Progenitor cell of endocrine pancreas (in vitro differentiated cells): ENCODE measurements at regions not wholly inside any gene's neighbourhood (a gene's known extent, or its start where the extent isn't known, plus 50 kb on each side); places are given as distances from the start of the nearest gene placed in this dataset.
"Not testable (repeated sequence)": the region's sequence is repeated elsewhere in the genome, so short reads cannot be mapped to it uniquely, and the experiment has no call there.

Experiments
- DNase-seq: peaks from one replicate; pipeline ENCODE4 v3.0.0; 2021; ENCODE audit warnings: low spot score; ENCODE audit not compliant: unreplicated experiment
- H3K27ac Mint-ChIP-seq: 2 replicates; pipeline ENCODE4 v1.8.0; 2021; ENCODE audit warnings: mild to moderate bottlenecking, moderate library complexity, mixed read lengths
- H3K27me3 Mint-ChIP-seq: 2 replicates; pipeline ENCODE4 v1.8.0; 2021; ENCODE audit warnings: mixed read lengths
- H3K36me3 Mint-ChIP-seq: 2 replicates; pipeline ENCODE4 v1.8.0; 2022; ENCODE audit warnings: mixed read lengths; ENCODE audit not compliant: insufficient read depth
- H3K4me1 Mint-ChIP-seq: 2 replicates; pipeline ENCODE4 v1.8.0; 2021; ENCODE audit warnings: low read depth, mixed read lengths
- H3K4me3 Mint-ChIP-seq: 2 replicates; pipeline ENCODE4 v1.8.0; 2021; ENCODE audit warnings: low read depth, mild to moderate bottlenecking, moderate library complexity, mixed read lengths
- H3K9me3 Mint-ChIP-seq: 2 replicates; pipeline ENCODE4 v1.8.0; 2021; ENCODE audit warnings: low read depth, mixed read lengths
- TF ChIP-seq, protein P1 (sequence below): fragments of 200-600 bp; sonication (generic); IDR thresholded peaks from one replicate; pipeline ENCODE4 v1.5.0; 2021; ENCODE audit warnings: antibody characterized with exemption, mild to moderate bottlenecking; ENCODE audit not compliant: unreplicated experiment

DNA sequence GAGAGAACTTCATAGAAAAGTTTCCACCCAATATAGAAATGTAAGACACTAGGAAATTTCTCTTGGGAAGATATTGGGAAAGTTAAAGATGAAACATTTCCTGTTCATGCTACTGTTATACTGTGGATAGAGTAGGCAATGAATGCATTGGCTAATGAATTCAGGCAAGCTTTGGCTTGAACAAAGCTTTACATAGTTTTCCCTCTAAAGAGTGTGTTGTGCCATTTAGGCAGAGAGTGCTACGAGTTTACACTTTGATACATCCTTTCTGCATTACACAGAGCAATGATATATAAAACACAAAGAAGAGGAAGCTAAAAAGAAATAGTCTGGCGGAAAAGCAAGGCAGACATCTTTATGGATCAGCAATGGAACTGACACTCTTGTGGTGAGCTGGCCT lies 125.9 kb upstream of the SHH start:
- peaks cover 4% of the 10 kb centered on the region for H3K36me3 Mint-ChIP-seq
- H3K4me1 Mint-ChIP-seq: no peaks in the 10 kb centered on the region
- DNase-seq: no peak
- H3K27me3 Mint-ChIP-seq: peaks cover 56% of the 10 kb centered on the region
- H3K27ac Mint-ChIP-seq: no peak overlapping the region
- H3K4me3 Mint-ChIP-seq: no peak overlapping the region
- peaks cover 20% of the 10 kb centered on the region for H3K9me3 Mint-ChIP-seq
- TF ChIP-seq, protein P1, sequence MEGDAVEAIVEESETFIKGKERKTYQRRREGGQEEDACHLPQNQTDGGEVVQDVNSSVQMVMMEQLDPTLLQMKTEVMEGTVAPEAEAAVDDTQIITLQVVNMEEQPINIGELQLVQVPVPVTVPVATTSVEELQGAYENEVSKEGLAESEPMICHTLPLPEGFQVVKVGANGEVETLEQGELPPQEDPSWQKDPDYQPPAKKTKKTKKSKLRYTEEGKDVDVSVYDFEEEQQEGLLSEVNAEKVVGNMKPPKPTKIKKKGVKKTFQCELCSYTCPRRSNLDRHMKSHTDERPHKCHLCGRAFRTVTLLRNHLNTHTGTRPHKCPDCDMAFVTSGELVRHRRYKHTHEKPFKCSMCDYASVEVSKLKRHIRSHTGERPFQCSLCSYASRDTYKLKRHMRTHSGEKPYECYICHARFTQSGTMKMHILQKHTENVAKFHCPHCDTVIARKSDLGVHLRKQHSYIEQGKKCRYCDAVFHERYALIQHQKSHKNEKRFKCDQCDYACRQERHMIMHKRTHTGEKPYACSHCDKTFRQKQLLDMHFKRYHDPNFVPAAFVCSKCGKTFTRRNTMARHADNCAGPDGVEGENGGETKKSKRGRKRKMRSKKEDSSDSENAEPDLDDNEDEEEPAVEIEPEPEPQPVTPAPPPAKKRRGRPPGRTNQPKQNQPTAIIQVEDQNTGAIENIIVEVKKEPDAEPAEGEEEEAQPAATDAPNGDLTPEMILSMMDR: no peak

DNA sequence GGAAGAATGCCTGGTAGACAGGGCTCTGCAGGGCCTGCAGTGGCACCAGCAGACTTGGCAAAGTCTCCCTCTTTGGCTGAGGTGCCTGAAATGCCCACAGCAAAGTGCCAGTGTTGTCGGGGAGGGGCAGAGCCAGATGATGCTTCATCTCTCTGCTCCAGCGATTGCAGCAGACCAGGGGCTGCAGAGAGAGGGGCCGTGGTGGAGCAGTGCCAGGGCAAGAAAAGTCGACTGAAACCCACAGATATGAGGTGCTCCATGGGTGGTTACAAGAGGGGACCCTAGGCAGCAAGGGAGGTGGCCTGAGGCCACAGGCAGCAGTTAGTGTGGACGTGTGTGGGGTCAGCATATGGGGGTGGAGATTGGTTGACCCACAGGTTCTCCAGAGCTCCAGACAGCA lies 123.5 kb upstream of the SHH start:
- Mint-ChIP-seq H3K4me3 (no peak overlapping the region), H3K4me1 (no peaks in the 10 kb centered on the region), H3K36me3 (peaks cover 4% of the 10 kb centered on the region), H3K27ac (no peak overlapping the region), H3K27me3 (peaks cover 44% of the 10 kb centered on the region), H3K9me3 (peaks cover 20% of the 10 kb centered on the region)
- no peak for DNase-seq
- TF ChIP-seq, protein P1: no peak

DNA sequence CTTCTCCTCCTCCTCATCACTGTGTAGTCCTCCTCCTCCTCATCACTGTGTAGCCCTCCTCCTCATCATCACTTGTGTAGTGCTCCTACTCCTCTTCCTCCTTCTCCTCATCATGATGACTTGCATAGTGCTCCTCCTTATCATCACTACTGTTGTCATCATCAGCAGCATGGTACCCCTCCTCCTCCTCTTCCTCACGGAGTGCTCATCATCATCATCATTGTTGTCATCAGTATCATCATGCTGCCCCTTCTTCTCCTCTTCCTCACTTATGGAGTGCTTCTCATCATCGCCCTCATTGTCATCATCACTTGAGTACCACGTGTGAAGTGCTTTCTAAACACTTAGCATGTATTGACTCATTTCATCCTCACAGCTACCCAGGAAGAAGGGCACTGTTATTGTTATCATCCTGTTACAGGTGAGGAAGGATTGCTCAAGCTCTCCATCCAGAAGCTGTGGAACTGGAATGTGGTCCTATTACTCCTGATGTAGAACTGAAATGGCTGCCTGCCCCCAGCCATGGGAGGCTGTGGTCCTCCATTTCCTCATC lies 122.8 kb upstream of the SHH start:
- peaks cover 16% of the 10 kb centered on the region for H3K9me3 Mint-ChIP-seq
- DNase-seq: no peak
- TF ChIP-seq, protein P1: no peak
- peaks cover under 1% of the 10 kb centered on the region for H3K36me3 Mint-ChIP-seq
- peak overlapping the region; percentile 1 for H3K27ac Mint-ChIP-seq
- H3K27me3 Mint-ChIP-seq: peaks cover 42% of the 10 kb centered on the region
- no peak overlapping the region for H3K4me3 Mint-ChIP-seq
- no peaks in the 10 kb centered on the region for H3K4me1 Mint-ChIP-seq

DNA sequence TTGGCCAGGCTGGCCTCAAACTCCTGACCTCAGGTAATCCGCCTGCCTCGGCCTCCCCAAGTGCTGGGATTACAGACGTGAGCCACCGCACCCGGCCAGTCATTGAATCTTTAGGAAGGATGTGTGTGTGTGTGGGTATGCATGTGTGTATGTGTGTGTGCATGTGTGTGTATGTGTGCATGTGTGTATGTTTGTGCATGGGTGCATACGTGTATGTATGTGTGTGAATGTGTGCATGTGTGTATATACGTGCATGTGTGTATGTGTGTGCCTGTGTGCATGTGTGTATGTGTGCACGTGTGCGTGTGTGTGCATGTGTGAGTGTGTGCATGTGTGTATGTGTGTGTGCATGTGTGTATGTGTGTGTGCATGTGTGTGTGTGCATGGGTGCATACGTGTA lies 120.1 kb upstream of the SHH start:
- not testable (repeated sequence) for H3K4me3 Mint-ChIP-seq, H3K36me3 Mint-ChIP-seq, H3K4me1 Mint-ChIP-seq, H3K9me3 Mint-ChIP-seq, H3K27ac Mint-ChIP-seq, DNase-seq
- peaks cover 56% of the 10 kb centered on the region for H3K27me3 Mint-ChIP-seq

GRCh38 chr7:155931396-155932085 lies 119.3 kb upstream of the SHH start:
- Mint-ChIP-seq H3K36me3 (peaks cover 1% of the 10 kb centered on the region), H3K4me3 (no peak overlapping the region), H3K4me1 (peaks cover 4% of the 10 kb centered on the region), H3K9me3 (no peaks in the 10 kb centered on the region), H3K27ac (no peak overlapping the region), H3K27me3 (peaks cover 48% of the 10 kb centered on the region)
- DNase-seq: no peak
- TF ChIP-seq, protein P1: no peak

DNA sequence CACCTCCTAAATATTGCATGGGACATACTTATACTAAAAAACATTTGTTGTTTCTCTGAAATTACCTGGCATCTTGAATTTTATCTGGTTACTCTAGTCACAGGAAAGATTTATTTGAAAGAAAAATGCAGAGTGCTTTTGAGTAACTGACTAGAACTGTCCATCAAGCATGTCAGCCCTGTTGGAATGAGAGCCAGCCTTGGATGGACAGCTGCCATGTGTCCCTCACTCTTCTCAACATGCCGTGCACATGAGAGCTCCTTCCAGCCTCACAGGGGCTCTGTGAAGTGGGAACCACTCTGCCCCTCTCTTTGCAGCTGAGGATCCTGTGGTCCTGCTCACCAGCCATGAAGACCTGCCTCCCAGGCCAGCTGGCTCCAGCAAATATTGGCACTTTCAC lies 118.3 kb upstream of the SHH start:
- TF ChIP-seq, protein P1: no peak
- no peak overlapping the region for H3K4me3 Mint-ChIP-seq
- peaks cover 4% of the 10 kb centered on the region for H3K4me1 Mint-ChIP-seq
- H3K9me3 Mint-ChIP-seq: no peaks in the 10 kb centered on the region
- DNase-seq: no peak
- H3K36me3 Mint-ChIP-seq: peaks cover 1% of the 10 kb centered on the region
- peaks cover 40% of the 10 kb centered on the region for H3K27me3 Mint-ChIP-seq
- no peak overlapping the region for H3K27ac Mint-ChIP-seq
